ENCODE measurements at regions not wholly inside any gene's neighbourhood (a gene's known extent, or its start where the extent isn't known, plus 50 kb on each side); places are given as distances from the start of the nearest gene placed in this dataset.
"Not testable (repeated sequence)": the region's sequence is repeated elsewhere in the genome, so short reads cannot be mapped to it uniquely, and the experiment has no call there.

GRCh38 chr2:113366821-113367220, 70.7 kb upstream of the ZNG1B start:
- not testable (repeated sequence) for H3K4me3 ChIP-seq (ENCODE audit: low read depth in 1 of 2, low read length in 2 of 2); H3K9me3 ChIP-seq (ENCODE audit: control insufficient read depth in 2 of 2, insufficient read depth in 1 of 2, low read depth in 1 of 2, low read length in 1 of 2); H3K27ac ChIP-seq (ENCODE audit: low read depth in 2 of 2, low read length in 1 of 2); H3K36me3 ChIP-seq (ENCODE audit: control insufficient read depth in 2 of 2, insufficient read depth in 2 of 2, low read length in 1 of 2); H3K27me3 ChIP-seq (ENCODE audit: control insufficient read depth in 1 of 2, insufficient read depth in 2 of 2, low read length in 2 of 2); H3K4me1 ChIP-seq (ENCODE audit: control insufficient read depth in 2 of 2, insufficient read depth in 2 of 2, low read length in 1 of 2)
- WGBS, 2 donors = 77 to 83% methylated on average over 4 of the region's 4 CpGs

DNA sequence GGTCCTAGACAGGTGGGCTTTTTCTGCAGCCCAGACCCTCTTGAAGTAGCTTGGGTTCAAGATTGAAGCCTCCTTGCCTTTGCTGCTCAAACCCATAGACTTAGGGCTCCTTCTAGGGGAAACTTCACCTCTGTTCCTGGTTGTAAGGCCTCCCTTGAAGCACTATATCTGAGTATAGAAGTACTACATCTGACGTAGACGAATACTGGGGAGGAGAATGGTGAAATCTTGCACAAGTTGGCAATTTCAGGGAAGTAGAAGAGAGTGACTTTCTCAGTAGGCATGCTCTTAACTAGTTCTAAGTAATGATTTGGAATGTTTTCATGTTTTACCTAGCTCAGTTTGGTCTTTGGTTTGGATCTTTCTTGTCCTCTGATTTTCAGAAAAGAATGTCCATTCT, 71.7 kb upstream of the ZNG1B start:
- H3K4me3 ChIP-seq (ENCODE audit: low read depth in 1 of 2, low read length in 2 of 2); H3K9me3 ChIP-seq (ENCODE audit: control insufficient read depth in 2 of 2, insufficient read depth in 1 of 2, low read depth in 1 of 2, low read length in 1 of 2); H3K36me3 ChIP-seq (ENCODE audit: control insufficient read depth in 2 of 2, insufficient read depth in 2 of 2, low read length in 1 of 2); H3K27me3 ChIP-seq (ENCODE audit: control insufficient read depth in 1 of 2, insufficient read depth in 2 of 2, low read length in 2 of 2); H3K4me1 ChIP-seq (ENCODE audit: control insufficient read depth in 2 of 2, insufficient read depth in 2 of 2, low read length in 1 of 2); H3K27ac ChIP-seq (ENCODE audit: low read depth in 2 of 2, low read length in 1 of 2): not testable (repeated sequence)
- WGBS, 2 donors = 88 to 90% methylated on average over 2 of the region's 2 CpGs

DNA sequence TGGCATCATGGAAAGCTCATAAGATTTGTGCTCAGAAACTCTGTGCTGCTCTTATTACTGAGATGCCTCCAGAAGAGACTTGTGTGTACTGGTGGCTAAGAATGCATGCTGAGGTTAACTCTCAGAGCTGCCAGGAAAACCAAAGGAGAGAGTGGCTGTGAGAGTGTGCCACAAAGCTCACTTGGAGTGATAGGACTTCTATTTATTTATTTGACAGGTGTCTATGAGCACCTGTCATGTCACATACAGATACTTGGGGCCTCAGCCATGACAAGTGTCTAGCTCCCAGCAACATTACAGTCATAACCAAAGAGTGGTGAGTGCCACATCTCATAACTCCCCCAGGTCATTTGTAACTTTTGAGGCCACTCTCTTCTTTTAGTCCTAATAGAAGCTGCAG, 72.2 kb upstream of the ZNG1B start:
- H3K36me3 ChIP-seq (ENCODE audit: control insufficient read depth in 2 of 2, insufficient read depth in 2 of 2, low read length in 1 of 2); H3K27ac ChIP-seq (ENCODE audit: low read depth in 2 of 2, low read length in 1 of 2): not testable (repeated sequence)

GRCh38 chr2:113361051-113361450, 76.4 kb upstream of the ZNG1B start:
- H3K4me1 ChIP-seq (ENCODE audit: control insufficient read depth in 2 of 2, insufficient read depth in 2 of 2, low read length in 1 of 2) = no peaks in the 10 kb centered on the region

More for the DNA sequence above, 72.2 kb upstream of the ZNG1B start:
- not testable (repeated sequence) for H3K4me3 ChIP-seq (ENCODE audit: low read depth in 1 of 2, low read length in 2 of 2); H3K4me1 ChIP-seq (ENCODE audit: control insufficient read depth in 2 of 2, insufficient read depth in 2 of 2, low read length in 1 of 2); H3K9me3 ChIP-seq (ENCODE audit: control insufficient read depth in 2 of 2, insufficient read depth in 1 of 2, low read depth in 1 of 2, low read length in 1 of 2); H3K27me3 ChIP-seq (ENCODE audit: control insufficient read depth in 1 of 2, insufficient read depth in 2 of 2, low read length in 2 of 2)

GRCh38 chr2:113357071-113357470, 78.3 kb upstream of the PAX8 start:
- Histone ChIP-seq H3K27me3 (ENCODE audit: control insufficient read depth in 1 of 2, insufficient read depth in 2 of 2, low read length in 2 of 2) (no peaks in the 10 kb centered on the region), H3K4me3 (ENCODE audit: low read depth in 1 of 2, low read length in 2 of 2) (no peak overlapping the region), H3K36me3 (ENCODE audit: control insufficient read depth in 2 of 2, insufficient read depth in 2 of 2, low read length in 1 of 2) (no peaks in the 10 kb centered on the region), H3K4me1 (ENCODE audit: control insufficient read depth in 2 of 2, insufficient read depth in 2 of 2, low read length in 1 of 2) (no peaks in the 10 kb centered on the region), H3K9me3 (ENCODE audit: control insufficient read depth in 2 of 2, insufficient read depth in 1 of 2, low read depth in 1 of 2, low read length in 1 of 2) (no peaks in the 10 kb centered on the region), H3K27ac (ENCODE audit: low read depth in 2 of 2, low read length in 1 of 2) (no peak overlapping the region)
- 91% methylated on average over 3 of the region's 3 CpGs for whole genome bisulfite sequencing, 2 donors

More at GRCh38 chr2:113361051-113361450, 76.4 kb upstream of the ZNG1B start:
- no peak overlapping the region for H3K27ac ChIP-seq (ENCODE audit: low read depth in 2 of 2, low read length in 1 of 2)
- no peaks in the 10 kb centered on the region for H3K36me3 ChIP-seq (ENCODE audit: control insufficient read depth in 2 of 2, insufficient read depth in 2 of 2, low read length in 1 of 2)
- no peaks in the 10 kb centered on the region for H3K9me3 ChIP-seq (ENCODE audit: control insufficient read depth in 2 of 2, insufficient read depth in 1 of 2, low read depth in 1 of 2, low read length in 1 of 2)
- H3K27me3 ChIP-seq (ENCODE audit: control insufficient read depth in 1 of 2, insufficient read depth in 2 of 2, low read length in 2 of 2) = no peaks in the 10 kb centered on the region
- H3K4me3 ChIP-seq (ENCODE audit: low read depth in 1 of 2, low read length in 2 of 2) = no peak overlapping the region
- 93 to 98% methylated on average over 3 of the region's 3 CpGs for WGBS, 2 donors

DNA sequence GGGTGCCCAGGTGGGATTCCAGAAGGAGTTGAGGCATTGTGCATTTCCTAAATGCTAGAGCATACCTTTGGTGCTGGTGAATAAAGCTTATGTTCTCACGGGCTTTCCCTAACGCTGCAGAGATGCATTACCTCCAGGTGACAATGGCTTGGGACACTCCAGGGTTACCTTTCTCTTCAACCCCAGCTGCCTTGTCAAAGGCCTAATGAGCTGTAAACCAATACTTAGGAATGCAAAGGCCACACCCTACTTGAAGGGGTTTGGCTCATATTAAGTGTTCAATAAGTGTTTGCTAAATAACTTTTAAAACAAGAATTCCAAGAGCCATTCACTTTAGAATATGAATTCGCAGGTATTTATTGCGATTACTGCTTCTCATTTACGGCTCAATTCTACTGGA, 77.6 kb upstream of the PAX8 start:
- not testable (repeated sequence) for H3K27ac ChIP-seq (ENCODE audit: low read depth in 2 of 2, low read length in 1 of 2)

GRCh38 chr2:113355339-113356015, 76.8 kb upstream of the PAX8 start:
- not testable (repeated sequence) for H3K4me3 ChIP-seq (ENCODE audit: low read depth in 1 of 2, low read length in 2 of 2)

More for the DNA sequence above, 77.6 kb upstream of the PAX8 start:
- not testable (repeated sequence) for H3K27me3 ChIP-seq (ENCODE audit: control insufficient read depth in 1 of 2, insufficient read depth in 2 of 2, low read length in 2 of 2); H3K4me3 ChIP-seq (ENCODE audit: low read depth in 1 of 2, low read length in 2 of 2); H3K9me3 ChIP-seq (ENCODE audit: control insufficient read depth in 2 of 2, insufficient read depth in 1 of 2, low read depth in 1 of 2, low read length in 1 of 2); H3K4me1 ChIP-seq (ENCODE audit: control insufficient read depth in 2 of 2, insufficient read depth in 2 of 2, low read length in 1 of 2); H3K36me3 ChIP-seq (ENCODE audit: control insufficient read depth in 2 of 2, insufficient read depth in 2 of 2, low read length in 1 of 2)
- 97% methylated on average over 5 of the region's 5 CpGs for WGBS, 2 donors

DNA sequence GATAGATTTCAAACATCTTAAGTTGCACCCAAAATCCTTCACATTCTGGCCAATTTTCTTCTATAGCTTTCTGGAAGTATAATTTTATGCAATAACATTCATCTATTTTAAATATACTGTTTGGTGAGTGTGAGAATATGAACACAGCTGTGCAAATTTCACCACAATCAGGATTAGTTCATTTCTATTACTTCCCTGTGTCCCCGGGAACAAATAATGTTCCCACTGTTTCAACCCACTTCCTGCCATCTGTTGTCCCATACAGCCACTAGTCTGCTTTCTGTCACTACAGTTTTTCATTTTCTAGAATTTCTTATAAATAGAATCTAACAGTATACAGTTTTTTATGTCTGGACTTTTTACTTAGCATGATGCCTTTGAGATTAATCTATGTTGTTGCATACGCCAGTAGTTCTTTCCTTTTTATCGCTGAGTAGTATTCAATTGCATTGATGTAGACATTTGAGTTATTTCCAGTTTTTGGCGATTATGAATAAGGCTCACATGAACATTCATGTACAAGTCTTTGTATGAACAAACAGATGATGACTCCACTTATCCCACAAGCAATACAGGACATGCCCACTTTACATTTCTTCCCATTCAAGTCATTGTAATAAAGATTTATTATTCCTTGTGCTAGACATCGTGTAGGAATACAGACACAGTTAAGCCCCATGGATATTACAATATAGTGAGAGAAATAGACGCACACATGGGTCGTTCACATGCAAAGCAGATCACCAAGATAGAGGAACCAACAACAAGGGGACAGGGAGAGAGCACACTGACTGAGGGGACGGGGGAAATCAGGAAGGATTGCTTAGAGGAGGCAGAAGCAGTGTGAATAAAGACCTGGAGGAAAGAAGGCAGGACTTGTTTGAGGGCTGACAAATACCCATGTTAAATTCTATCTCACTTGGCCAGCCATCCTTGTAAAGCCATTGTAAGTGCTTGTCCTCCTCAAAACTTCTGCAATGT, 72.9 kb upstream of the PAX8 start:
- H3K36me3 ChIP-seq (ENCODE audit: control insufficient read depth in 2 of 2, insufficient read depth in 2 of 2, low read length in 1 of 2) = no peaks in the 10 kb centered on the region
- H3K27ac ChIP-seq (ENCODE audit: low read depth in 2 of 2, low read length in 1 of 2) = no peak overlapping the region
- WGBS, 2 donors = 65 to 67% methylated on average over 8 of the region's 8 CpGs
- no peaks in the 10 kb centered on the region for H3K4me1 ChIP-seq (ENCODE audit: control insufficient read depth in 2 of 2, insufficient read depth in 2 of 2, low read length in 1 of 2)
- H3K27me3 ChIP-seq (ENCODE audit: control insufficient read depth in 1 of 2, insufficient read depth in 2 of 2, low read length in 2 of 2) = no peaks in the 10 kb centered on the region
- no peaks in the 10 kb centered on the region for H3K9me3 ChIP-seq (ENCODE audit: control insufficient read depth in 2 of 2, insufficient read depth in 1 of 2, low read depth in 1 of 2, low read length in 1 of 2)
- H3K4me3 ChIP-seq (ENCODE audit: low read depth in 1 of 2, low read length in 2 of 2) = no peak overlapping the region

More at GRCh38 chr2:113355339-113356015, 76.8 kb upstream of the PAX8 start:
- not testable (repeated sequence) for H3K27me3 ChIP-seq (ENCODE audit: control insufficient read depth in 1 of 2, insufficient read depth in 2 of 2, low read length in 2 of 2); H3K27ac ChIP-seq (ENCODE audit: low read depth in 2 of 2, low read length in 1 of 2); H3K9me3 ChIP-seq (ENCODE audit: control insufficient read depth in 2 of 2, insufficient read depth in 1 of 2, low read depth in 1 of 2, low read length in 1 of 2); H3K4me1 ChIP-seq (ENCODE audit: control insufficient read depth in 2 of 2, insufficient read depth in 2 of 2, low read length in 1 of 2); H3K36me3 ChIP-seq (ENCODE audit: control insufficient read depth in 2 of 2, insufficient read depth in 2 of 2, low read length in 1 of 2)
- WGBS, 2 donors = 76 to 77% methylated on average over 8 of the region's 8 CpGs

GRCh38 chr2:113343800-113344199, 65.1 kb upstream of the PAX8 start:
- not testable (repeated sequence) for H3K27me3 ChIP-seq (ENCODE audit: control insufficient read depth in 1 of 2, insufficient read depth in 2 of 2, low read length in 2 of 2); H3K4me3 ChIP-seq (ENCODE audit: low read depth in 1 of 2, low read length in 2 of 2); H3K4me1 ChIP-seq (ENCODE audit: control insufficient read depth in 2 of 2, insufficient read depth in 2 of 2, low read length in 1 of 2); H3K27ac ChIP-seq (ENCODE audit: low read depth in 2 of 2, low read length in 1 of 2); H3K9me3 ChIP-seq (ENCODE audit: control insufficient read depth in 2 of 2, insufficient read depth in 1 of 2, low read depth in 1 of 2, low read length in 1 of 2); H3K36me3 ChIP-seq (ENCODE audit: control insufficient read depth in 2 of 2, insufficient read depth in 2 of 2, low read length in 1 of 2)
- 79 to 93% methylated on average over 1 of the region's 1 CpG for WGBS, 2 donors

- no peaks in the 10 kb centered on the region for H3K36me3 ChIP-seq (ENCODE audit: control insufficient read depth in 2 of 2, insufficient read depth in 2 of 2, low read length in 1 of 2)
- WGBS, 2 donors = 60 to 65% methylated on average over 9 of the region's 9 CpGs
Observed at GRCh38 chr2:113342650-113343049, 63.9 kb upstream of the PAX8 start.

More at GRCh38 chr2:113342650-113343049, 63.9 kb upstream of the PAX8 start:
- Histone ChIP-seq H3K4me3 (ENCODE audit: low read depth in 1 of 2, low read length in 2 of 2) (no peak overlapping the region), H3K4me1 (ENCODE audit: control insufficient read depth in 2 of 2, insufficient read depth in 2 of 2, low read length in 1 of 2) (no peaks in the 10 kb centered on the region), H3K27me3 (ENCODE audit: control insufficient read depth in 1 of 2, insufficient read depth in 2 of 2, low read length in 2 of 2) (no peaks in the 10 kb centered on the region), H3K9me3 (ENCODE audit: control insufficient read depth in 2 of 2, insufficient read depth in 1 of 2, low read depth in 1 of 2, low read length in 1 of 2) (no peaks in the 10 kb centered on the region), H3K27ac (ENCODE audit: low read depth in 2 of 2, low read length in 1 of 2) (no peak overlapping the region)

Data from esophagus (tissue), 2 donors.